H1 (cell line): ENCODE measurements at regions not wholly inside any gene's neighbourhood (a gene's known extent, or its start where the extent isn't known, plus 50 kb on each side); places are given as distances from the start of the nearest gene placed in this dataset.

Experiments used
- CTCF ChIA-PET: fragments of 300-600 bp; sonication (Branson Sonifier 250); formaldehyde crosslinking; loops from one replicate; lab custom pipeline; 2021; ENCODE audit not compliant: partially characterized antibody; lab: Charles Lee
- POLR2A ChIA-PET: fragments of 300-600 bp; sonication (Branson Sonifier 250); formaldehyde crosslinking; loops from one replicate; lab custom pipeline; 2021; ENCODE audit warnings: inconsistent platforms; ENCODE audit not compliant: partially characterized antibody; lab: Charles Lee
- DNase-seq, 2 experiments: peaks; one replicate each; pipeline versions ENCODE4 v3.0.0 to v3.0.0-alpha.2; 2010 to 2022; ENCODE audit warnings: low spot score in 2 of 2, low read depth in 1 of 2, mixed read lengths in 1 of 2
- FAIRE-seq: peaks from 2 replicates; lab custom pipeline; 2011; peaks lifted over from hg19 to GRCh38; lab: Jason Lieb, UNC
- H2AFZ ChIP-seq: 2 replicates; pipeline ENCODE4 v1.8.1; 2012; ENCODE audit warnings: low read length, inconsistent platforms
- H2AK5ac ChIP-seq: 2 replicates; pipeline ENCODE4 v1.6.1; 2013; ENCODE audit warnings: low read depth, low read length
- H2BK120ac ChIP-seq: replicated peaks from 2 replicates; pipeline ENCODE3; 2013; ENCODE audit warnings: low read depth, low read length, inconsistent platforms
- H2BK12ac ChIP-seq: 2 replicates; pipeline ENCODE4 v1.6.1; 2013; ENCODE audit warnings: low read depth, low read length
- H2BK15ac ChIP-seq: 2 replicates; pipeline ENCODE4 v1.6.1; 2013; ENCODE audit warnings: low read length
- H2BK20ac ChIP-seq: 2 replicates; pipeline ENCODE4 v1.6.1; 2013; ENCODE audit warnings: low read length
- H2BK5ac ChIP-seq: 2 replicates; pipeline ENCODE4 v1.6.1; 2013; ENCODE audit warnings: low read depth, low read length
- H3K14ac ChIP-seq: 2 replicates; pipeline ENCODE4 v1.6.1; 2013; ENCODE audit warnings: inconsistent platforms; ENCODE audit not compliant: insufficient read length
- H3K18ac ChIP-seq: 2 replicates; pipeline ENCODE4 v1.6.1; 2013; ENCODE audit warnings: low read length; ENCODE audit errors: extremely low read depth
- H3K23ac ChIP-seq: 2 replicates; pipeline ENCODE4 v1.6.1; 2013; ENCODE audit warnings: inconsistent platforms; ENCODE audit not compliant: insufficient read length
- H3K23me2 ChIP-seq: 2 replicates; pipeline ENCODE4 v1.6.1; 2013; ENCODE audit warnings: low read depth, low read length
- H3K27ac ChIP-seq: 2 replicates; pipeline ENCODE4 v1.6.1; 2011; ENCODE audit warnings: low read depth, low read length, inconsistent platforms
- H3K27me3 ChIP-seq, 4 experiments: replicated peaks in 1 of 4; 1 replicate in 1 of 4; 2 replicates in 3 of 4; pipeline versions ENCODE4 v1.6.1 to v1.8.1; 2011 to 2013; ENCODE audit warnings: low read length in 3 of 4, mild to moderate bottlenecking in 3 of 4, inconsistent platforms in 2 of 4, mixed read lengths in 2 of 4, moderate library complexity in 1 of 4; ENCODE audit not compliant: control insufficient read depth in 3 of 4, insufficient read depth in 3 of 4; ENCODE audit errors: extremely low read depth in 1 of 4
- H3K36me3 ChIP-seq, 4 experiments: 2 replicates each; pipeline versions ENCODE4 v1.6.1 to v1.8.1; 2011 to 2013; ENCODE audit warnings: mild to moderate bottlenecking in 4 of 4, low read length in 3 of 4, moderate library complexity in 2 of 4, control low read depth in 1 of 4, inconsistent platforms in 1 of 4; ENCODE audit not compliant: insufficient read depth in 4 of 4, control insufficient read depth in 2 of 4
- H3K4ac ChIP-seq: replicated peaks from 2 replicates; pipeline ENCODE3; 2013; ENCODE audit warnings: low read length, low read depth, mixed read lengths, inconsistent platforms; ENCODE audit not compliant: insufficient read length
- H3K4me1 ChIP-seq, 4 experiments: replicated peaks in 1 of 4; 1 replicate in 1 of 4; 2 replicates in 3 of 4; pipeline versions ENCODE4 v1.6.1 to v1.8.1; 2011 to 2013; ENCODE audit warnings: low read length in 3 of 4, inconsistent platforms in 2 of 4, mixed read lengths in 1 of 4; ENCODE audit not compliant: insufficient read depth in 4 of 4, control insufficient read depth in 3 of 4
- H3K4me2 ChIP-seq, 2 experiments: 2 replicates each; pipeline versions ENCODE4 v1.6.1 to v1.8.1; 2011 to 2013; ENCODE audit warnings: low read depth in 2 of 2, low read length in 2 of 2, control low read depth in 1 of 2, inconsistent platforms in 1 of 2, mild to moderate bottlenecking in 1 of 2; ENCODE audit not compliant: insufficient read depth in 1 of 2
- H3K4me3 ChIP-seq, 4 experiments: fragments of 200-600, 300-600 bp in 1 of 4; sonication (generic), shearing (Covaris generic), sonication (Bioruptor Twin) in 1 of 4; 2 replicates each; pipeline versions ENCODE4 v1.5.1 to v1.8.1; 2011 to 2016; ENCODE audit warnings: low read length in 4 of 4, low read depth in 3 of 4, control low read depth in 2 of 4, inconsistent platforms in 2 of 4, mild to moderate bottlenecking in 2 of 4, mixed read lengths in 1 of 4, moderate library complexity in 1 of 4; ENCODE audit not compliant: insufficient read depth in 2 of 4; ENCODE audit errors: extremely low read depth in 1 of 4
- H3K56ac ChIP-seq: replicated peaks from 2 replicates; pipeline ENCODE3; 2013; ENCODE audit warnings: low read depth, mild to moderate bottlenecking, mixed read lengths, low read length, inconsistent platforms; ENCODE audit not compliant: insufficient read length
- H3K79me1 ChIP-seq: 2 replicates; pipeline ENCODE4 v1.6.1; 2013; ENCODE audit warnings: low read depth, low read length, control low read depth
- H3K79me2 ChIP-seq, 2 experiments: 2 replicates each; pipeline versions ENCODE4 v1.6.1 to v1.8.1; 2012 to 2013; ENCODE audit warnings: low read length in 2 of 2, mild to moderate bottlenecking in 2 of 2, inconsistent platforms in 1 of 2; ENCODE audit not compliant: insufficient read depth in 2 of 2, control insufficient read depth in 1 of 2
- H3K9ac ChIP-seq, 4 experiments: replicated peaks in 1 of 4; 1 replicate in 1 of 4; 2 replicates in 3 of 4; pipeline versions ENCODE4 v1.6.1 to v1.8.1; 2011 to 2013; ENCODE audit warnings: low read depth in 3 of 4, low read length in 3 of 4, control low read depth in 2 of 4, mild to moderate bottlenecking in 2 of 4, moderate library complexity in 2 of 4, inconsistent platforms in 1 of 4; ENCODE audit errors: extremely low read depth in 1 of 4
- H3K9me3 ChIP-seq, 2 experiments: 2 replicates each; pipeline versions ENCODE4 v1.6.1 to v1.8.1; 2012 to 2013; ENCODE audit warnings: mild to moderate bottlenecking in 2 of 2, moderate library complexity in 2 of 2, control low read depth in 1 of 2, inconsistent platforms in 1 of 2, low read depth in 1 of 2, low read length in 1 of 2, mixed read lengths in 1 of 2; ENCODE audit not compliant: insufficient read depth in 2 of 2
- H4K20me1 ChIP-seq, 2 experiments: replicated peaks in 1 of 2; 2 replicates each; pipeline versions ENCODE3 to v1.8.1; 2011 to 2013; ENCODE audit warnings: inconsistent platforms in 2 of 2, low read length in 2 of 2, mild to moderate bottlenecking in 1 of 2; ENCODE audit not compliant: insufficient read depth in 2 of 2, control insufficient read depth in 1 of 2
- H4K5ac ChIP-seq: 2 replicates; pipeline ENCODE4 v1.6.1; 2013; ENCODE audit warnings: low read length, low read depth, mixed read lengths, inconsistent platforms; ENCODE audit not compliant: insufficient read length
- H4K8ac ChIP-seq: 2 replicates; pipeline ENCODE4 v1.8.0; 2013; ENCODE audit warnings: mild to moderate bottlenecking, moderate library complexity, low read length, inconsistent platforms; ENCODE audit not compliant: insufficient read depth; ENCODE audit errors: extremely low read depth
- H4K91ac ChIP-seq: replicated peaks from 2 replicates; pipeline ENCODE3; 2013; ENCODE audit warnings: low read length, mixed read lengths, inconsistent platforms; ENCODE audit not compliant: insufficient read length
- ATF3 ChIP-seq: IDR thresholded peaks from 2 replicates; pipeline ENCODE4 v1.6.1; 2011; ENCODE audit warnings: low read depth, mild to moderate bottlenecking, low read length; ENCODE audit not compliant: insufficient read depth
- BACH1 ChIP-seq: IDR thresholded peaks from 2 replicates; pipeline ENCODE4 v1.6.1; 2012; ENCODE audit warnings: low read length, improper control_type of control experiment
- CEBPB ChIP-seq: IDR thresholded peaks from 2 replicates; pipeline ENCODE4 v1.6.1; 2012; ENCODE audit warnings: low read depth, low read length
- CREB1 ChIP-seq: IDR thresholded peaks from 2 replicates; pipeline ENCODE4 v1.6.1; 2012; ENCODE audit warnings: inconsistent platforms
- CTBP2 ChIP-seq: IDR thresholded peaks from 2 replicates; pipeline ENCODE4 v1.7.0; 2011; ENCODE audit warnings: borderline replicate concordance, mild to moderate bottlenecking, moderate library complexity, mixed read lengths, low read length; ENCODE audit not compliant: insufficient read depth, insufficient read length
- FOSL1 ChIP-seq: IDR thresholded peaks from 2 replicates; pipeline ENCODE4 v1.6.1; 2011; ENCODE audit warnings: mild to moderate bottlenecking, low read depth, low read length, moderate library complexity; ENCODE audit not compliant: insufficient read depth
- GABPA ChIP-seq: IDR thresholded peaks from 2 replicates; pipeline ENCODE4 v1.6.1; 2011; ENCODE audit warnings: mild to moderate bottlenecking, low read length, moderate library complexity, borderline replicate concordance; ENCODE audit not compliant: insufficient read depth
- JUND ChIP-seq: IDR thresholded peaks from 2 replicates; pipeline ENCODE4 v1.6.1; 2011; ENCODE audit warnings: mild to moderate bottlenecking, improper control_type of control experiment, low read length
- MAFK ChIP-seq: IDR thresholded peaks from 2 replicates; pipeline ENCODE4 v1.6.1; 2012; ENCODE audit warnings: low read depth, mild to moderate bottlenecking, improper control_type of control experiment, low read length
- RBBP5 ChIP-seq: IDR thresholded peaks from 2 replicates; pipeline ENCODE4 v1.7.1; 2012; ENCODE audit warnings: low read depth, mild to moderate bottlenecking, inconsistent platforms, low read length, moderate library complexity, borderline replicate concordance
- RFX5 ChIP-seq: IDR thresholded peaks from 2 replicates; pipeline ENCODE4 v1.6.1; 2011; ENCODE audit warnings: low read depth, low read length, improper control_type of control experiment, borderline replicate concordance
- SRF ChIP-seq: IDR thresholded peaks from 2 replicates; pipeline ENCODE4 v1.6.1; 2011; ENCODE audit warnings: mild to moderate bottlenecking, low read depth, low read length, moderate library complexity
- TEAD4 ChIP-seq: IDR thresholded peaks from 2 replicates; pipeline ENCODE4 v1.6.1; 2012; ENCODE audit warnings: low read depth, low read length, inconsistent platforms, mixed read lengths
- YY1 ChIP-seq: IDR thresholded peaks from 2 replicates; pipeline ENCODE4 v1.6.1; 2011; ENCODE audit warnings: low read depth, mild to moderate bottlenecking, low read length
- WGBS, 2 experiments: shearing (Covaris generic) in 1 of 2; methylation state at CpG; one replicate each; pipeline versions ENCODE4 v1.1.6 to v1.1.7; 2013 to 2015; ENCODE audit warnings: low lambda C conversion rate in 2 of 2, mixed read lengths in 2 of 2, inconsistent platforms in 1 of 2, low coverage in 1 of 2, missing lambda C conversion rate in 1 of 2; ENCODE audit not compliant: insufficient replicate concordance in 2 of 2, insufficient coverage in 1 of 2, insufficient read length in 1 of 2; ENCODE audit errors: extremely low coverage in 1 of 2, missing lambda C conversion rate in 1 of 2; 5-methylcytosine and 5-hydroxymethylcytosine counted together
- TF ChIP-seq, protein P1 (sequence below): IDR thresholded peaks from 2 replicates; pipeline ENCODE4 v1.6.1; 2012; ENCODE audit warnings: inconsistent platforms

DNA sequence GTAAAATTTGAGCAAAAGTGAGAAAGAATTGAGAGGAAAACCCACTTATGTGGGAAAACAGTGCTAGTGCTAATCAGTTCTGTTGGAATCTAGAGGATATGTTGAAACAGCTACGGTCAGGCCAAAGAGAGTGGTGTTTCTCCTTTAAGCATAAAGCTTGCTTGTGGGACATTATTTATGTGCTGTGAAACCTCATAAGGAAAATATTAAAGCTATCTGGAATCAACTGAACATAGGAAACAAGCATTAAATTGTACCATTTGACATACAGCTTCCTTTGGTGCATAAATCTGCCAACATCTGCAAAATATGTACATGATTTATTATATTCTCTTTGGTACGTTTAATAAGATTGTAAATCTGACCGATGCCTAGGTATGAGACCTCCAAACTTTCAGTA, 182.5 kb upstream of the PDE10A start:
- no peak overlapping the region for H2AK5ac ChIP-seq
- DNase-seq (no peak), FAIRE-seq (no peak)
- H2BK12ac ChIP-seq: no peak overlapping the region
- H4K5ac ChIP-seq: no peak overlapping the region
- no peak overlapping the region for H3K4ac ChIP-seq
- no peak overlapping the region for H3K14ac ChIP-seq
- H3K56ac ChIP-seq: no peak overlapping the region
- H4K8ac ChIP-seq: no peak overlapping the region
- no peaks in the 10 kb centered on the region for H3K27me3 ChIP-seq
- H3K27ac ChIP-seq: no peak overlapping the region
- no peak overlapping the region for H2BK20ac ChIP-seq
- H3K4me1 ChIP-seq: peaks cover 15 to 36% (median 30%) of the 10 kb centered on the region in 4 experiments
- no peak overlapping the region for H2BK5ac ChIP-seq
- H3K9ac ChIP-seq: no peak overlapping the region
- H4K91ac ChIP-seq: no peak overlapping the region
- no peak overlapping the region for H2BK15ac ChIP-seq
- no peak overlapping the region for H3K23ac ChIP-seq
- no peaks in the 10 kb centered on the region for H3K9me3 ChIP-seq
- ChIA-PET CTCF (interaction anchor here (1.3 to 4.4 kb wide), 9 partner anchors 9 to 406 kb away, joined by 3 to 18 read pairs (median 5); no protein-coding TSS in a partner anchor), POLR2A (no interaction called here)
- 92% methylated on average over 3 of the region's 3 CpGs; no CpG with 5 or more reads in 1 of the 2 experiments for WGBS, 2 experiments
- no peaks in the 10 kb centered on the region for H3K23me2 ChIP-seq
- H3K18ac ChIP-seq: no peak overlapping the region
- H2BK120ac ChIP-seq: no peak overlapping the region
- H2AFZ ChIP-seq: no peak overlapping the region
- no peaks in the 10 kb centered on the region for H4K20me1 ChIP-seq
- no peak overlapping the region for H3K4me2 ChIP-seq
- H3K79me2 ChIP-seq: no peaks in the 10 kb centered on the region
- H3K36me3 ChIP-seq: no peaks in the 10 kb centered on the region
- H3K79me1 ChIP-seq: no peaks in the 10 kb centered on the region
- no peak overlapping the region for H3K4me3 ChIP-seq
- TF ChIP-seq JUND: no peak
- no peak for TF ChIP-seq BACH1
- TF ChIP-seq YY1: no peak
- TF ChIP-seq, protein P1, sequence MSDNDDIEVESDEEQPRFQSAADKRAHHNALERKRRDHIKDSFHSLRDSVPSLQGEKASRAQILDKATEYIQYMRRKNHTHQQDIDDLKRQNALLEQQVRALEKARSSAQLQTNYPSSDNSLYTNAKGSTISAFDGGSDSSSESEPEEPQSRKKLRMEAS: no peak
- TF ChIP-seq GABPA: no peak
- no peak for TF ChIP-seq SRF
- no peak for TF ChIP-seq TEAD4
- no peak for TF ChIP-seq CEBPB
- no peak for TF ChIP-seq RFX5
- no peak for TF ChIP-seq ATF3
- no peak for TF ChIP-seq CREB1
- TF ChIP-seq MAFK: no peak
- TF ChIP-seq CTBP2: no peak
- no peak for TF ChIP-seq FOSL1
- TF ChIP-seq RBBP5: no peak
